GM10248 (cell line): ENCODE measurements at regions not wholly inside any gene's neighbourhood (a gene's known extent, or its start where the extent isn't known, plus 50 kb on each side); places are given as distances from the start of the nearest gene placed in this dataset.

Source experiments
- CTCF ChIA-PET: fragments of 300-600 bp; sonication (Branson Sonifier 250); formaldehyde crosslinking; extraction: SDS; loops from one replicate; lab custom pipeline; 2021; ENCODE audit warnings: antibody characterized with exemption; lab: Yijun Ruan, JAX
- POLR2A ChIA-PET: fragments of 350-650 bp; sonication (Branson Sonifier 250); formaldehyde crosslinking; extraction: SDS; loops from one replicate; lab custom pipeline; 2020; ENCODE audit warnings: antibody characterized with exemption; lab: Yijun Ruan, JAX
- DNase-seq: peaks from one replicate; pipeline ENCODE4 v3.0.0; 2012; ENCODE audit errors: extremely low spot score
- TF ChIP-seq, protein P1 (sequence below): IDR thresholded peaks from 2 replicates; pipeline ENCODE4 v1.5.1; 2012; ENCODE audit warnings: mild to moderate bottlenecking, low read depth; ENCODE audit errors: extremely low read depth, missing control alignments, control extremely low read depth

GRCh38 chr12:127189992-127190391 lies 1077.0 kb upstream of the TMEM132C start:
- TF ChIP-seq, protein P1, sequence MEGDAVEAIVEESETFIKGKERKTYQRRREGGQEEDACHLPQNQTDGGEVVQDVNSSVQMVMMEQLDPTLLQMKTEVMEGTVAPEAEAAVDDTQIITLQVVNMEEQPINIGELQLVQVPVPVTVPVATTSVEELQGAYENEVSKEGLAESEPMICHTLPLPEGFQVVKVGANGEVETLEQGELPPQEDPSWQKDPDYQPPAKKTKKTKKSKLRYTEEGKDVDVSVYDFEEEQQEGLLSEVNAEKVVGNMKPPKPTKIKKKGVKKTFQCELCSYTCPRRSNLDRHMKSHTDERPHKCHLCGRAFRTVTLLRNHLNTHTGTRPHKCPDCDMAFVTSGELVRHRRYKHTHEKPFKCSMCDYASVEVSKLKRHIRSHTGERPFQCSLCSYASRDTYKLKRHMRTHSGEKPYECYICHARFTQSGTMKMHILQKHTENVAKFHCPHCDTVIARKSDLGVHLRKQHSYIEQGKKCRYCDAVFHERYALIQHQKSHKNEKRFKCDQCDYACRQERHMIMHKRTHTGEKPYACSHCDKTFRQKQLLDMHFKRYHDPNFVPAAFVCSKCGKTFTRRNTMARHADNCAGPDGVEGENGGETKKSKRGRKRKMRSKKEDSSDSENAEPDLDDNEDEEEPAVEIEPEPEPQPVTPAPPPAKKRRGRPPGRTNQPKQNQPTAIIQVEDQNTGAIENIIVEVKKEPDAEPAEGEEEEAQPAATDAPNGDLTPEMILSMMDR: no peak
- ChIA-PET CTCF (no interaction called here), POLR2A (no interaction called here)
- no peak for DNase-seq

GRCh38 chr12:127191129-127191528 lies 1075.8 kb upstream of the TMEM132C start:
- DNase-seq: no peak
- TF ChIP-seq, protein P1: no peak
- CTCF ChIA-PET: interaction anchor here (1.1 kb wide), 1 partner anchor 19 kb away, joined by 3 read pairs; no protein-coding TSS in a partner anchor
- POLR2A ChIA-PET: no interaction called here

DNA sequence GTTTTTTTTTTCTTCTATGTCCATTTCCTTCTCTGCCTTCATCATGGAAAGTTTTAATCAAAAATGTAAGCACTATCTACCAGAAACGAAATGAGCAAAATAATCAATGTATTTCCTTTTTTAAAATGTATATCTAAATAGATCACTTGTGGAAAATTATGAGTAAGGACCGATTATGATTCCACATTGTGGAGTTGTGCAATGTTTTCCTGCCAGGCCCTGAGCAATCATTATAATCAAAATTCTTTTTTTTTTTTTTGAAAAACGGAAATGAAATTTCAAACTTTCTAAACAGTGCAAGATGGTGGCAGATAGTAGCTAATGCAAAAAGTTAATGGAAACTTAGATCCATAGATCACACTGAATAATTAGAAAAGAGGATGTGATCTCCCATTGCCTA lies 1074.6 kb upstream of the TMEM132C start:
- ChIA-PET CTCF (no interaction called here), POLR2A (no interaction called here)
- TF ChIP-seq, protein P1: no peak
- DNase-seq: no peak

- TF ChIP-seq, protein P1: no peak
- ChIA-PET CTCF (interaction anchor here (2.7 kb wide), 1 partner anchor 14 kb away, joined by 6 read pairs; no protein-coding TSS in a partner anchor), POLR2A (no interaction called here)
- no peak for DNase-seq
Measured at GRCh38 chr12:127193341-127193740, 1073.6 kb upstream of the TMEM132C start.

GRCh38 chr12:127194176-127194575 lies 1072.8 kb upstream of the TMEM132C start:
- DNase-seq: no peak
- ChIA-PET CTCF (interaction anchor here (2.7 kb wide), 1 partner anchor 13 kb away, joined by 6 read pairs; no protein-coding TSS in a partner anchor), POLR2A (no interaction called here)
- TF ChIP-seq, protein P1: no peak

- TF ChIP-seq, protein P1: no peak
- DNase-seq: no peak
- CTCF ChIA-PET: interaction anchor here (0.9 to 1.9 kb wide), 2 partner anchors 11 to 176 kb away, joined by 3 to 6 read pairs; no protein-coding TSS in a partner anchor
- POLR2A ChIA-PET: no interaction called here
Measured at GRCh38 chr12:127205781-127206555, 1061.0 kb upstream of the TMEM132C start.
